Pons (tissue), 1 donor: ENCODE measurements at regions not wholly inside any gene's neighbourhood (a gene's known extent, or its start where the extent isn't known, plus 50 kb on each side); places are given as distances from the start of the nearest gene placed in this dataset.
"Not testable (repeated sequence)": the region's sequence is repeated elsewhere in the genome, so short reads cannot be mapped to it uniquely, and the experiment has no call there.

Source experiments
- DNase-seq: peaks from one replicate; pipeline ENCODE4 v3.0.0-alpha.2; 2016; ENCODE audit warnings: low spot score

GRCh38 chr1:200282497-200283122 lies 127.2 kb downstream of the ZNF281 start:
- DNase-seq = no peak

GRCh38 chr1:200281201-200281835 lies 128.5 kb downstream of the ZNF281 start:
- no peak for DNase-seq

DNA sequence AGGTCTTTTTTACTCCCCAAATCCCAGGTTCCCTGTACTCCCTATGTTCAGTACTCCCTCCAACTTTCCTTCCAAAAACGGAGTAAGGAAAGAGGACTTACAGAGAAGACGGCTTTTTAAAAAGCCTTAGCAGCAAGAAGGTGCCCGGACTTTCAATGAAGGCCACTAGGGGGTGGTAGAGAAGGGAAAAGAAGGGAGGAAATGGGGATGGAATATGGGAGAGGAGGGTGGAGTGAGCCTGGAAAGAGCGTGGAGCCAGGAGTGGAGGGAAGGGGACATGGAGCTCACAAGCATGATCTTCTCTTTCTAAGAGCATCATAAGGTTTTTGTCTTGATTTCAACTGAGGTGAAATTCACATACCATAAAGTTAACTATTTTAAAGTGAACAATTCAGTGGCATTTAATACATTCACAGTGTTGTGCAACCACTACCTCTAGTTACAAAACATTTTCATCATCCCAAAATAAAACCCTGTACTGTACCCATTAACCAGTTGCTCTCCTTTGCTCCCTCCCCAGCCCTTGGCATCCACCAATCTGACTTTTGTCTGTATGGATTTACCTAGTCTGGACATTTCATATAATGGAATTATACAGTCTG lies 129.9 kb downstream of the ZNF281 start:
- peak; percentile 70 for DNase-seq

GRCh38 chr1:200275816-200276453 lies 133.9 kb downstream of the ZNF281 start:
- no peak for DNase-seq

DNA sequence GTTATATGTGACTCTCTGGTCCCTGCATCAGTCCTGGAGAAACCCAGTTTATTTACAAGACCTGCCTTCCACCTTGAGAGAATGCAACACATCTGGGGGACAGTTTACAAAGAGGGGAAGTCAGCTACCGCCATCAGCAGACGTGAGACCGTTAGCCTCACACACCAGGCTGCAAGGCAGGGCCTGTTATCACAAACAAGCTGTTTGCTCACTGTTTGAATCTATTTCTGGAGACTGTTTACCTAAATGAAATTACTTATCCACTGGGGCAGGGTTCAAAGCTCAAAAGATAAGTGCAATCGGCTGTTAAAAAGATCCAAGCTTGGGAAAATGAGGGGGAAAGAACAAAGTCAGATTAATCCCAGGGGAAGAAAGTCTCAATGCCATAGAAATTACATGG lies 134.4 kb downstream of the ZNF281 start:
- DNase-seq = no peak

GRCh38 chr1:200274116-200274515 lies 135.7 kb downstream of the ZNF281 start:
- DNase-seq = no peak

DNA sequence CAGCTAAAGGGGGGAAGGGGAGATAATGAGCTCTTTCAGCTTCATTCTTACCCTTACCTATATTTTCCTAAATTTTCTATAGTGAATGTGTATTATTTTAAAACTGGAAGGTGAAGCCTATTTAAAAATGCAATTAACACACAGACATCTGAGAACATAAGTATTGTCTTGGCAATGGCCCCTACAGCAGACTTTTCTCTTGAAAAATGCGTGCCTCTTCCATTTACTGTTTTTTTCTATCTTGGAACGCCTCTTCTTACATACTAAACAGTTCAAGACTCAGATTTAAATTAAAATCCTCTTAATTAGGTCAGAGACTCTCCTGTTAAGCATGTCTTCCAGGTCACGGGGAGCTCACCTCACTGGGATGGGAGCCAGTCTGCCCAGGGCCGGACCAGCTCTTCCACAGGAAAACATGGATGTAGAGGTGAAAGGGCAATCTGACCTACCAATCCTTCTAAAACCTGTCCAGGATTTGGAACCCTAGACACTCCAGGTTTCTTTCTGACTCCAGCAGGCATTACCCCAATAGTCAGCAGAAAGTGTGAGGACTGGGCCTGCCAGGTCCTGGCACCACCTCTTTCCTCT lies 137.3 kb downstream of the ZNF281 start:
- DNase-seq = no peak

GRCh38 chr1:200269256-200269655 lies 140.6 kb downstream of the ZNF281 start:
- no peak for DNase-seq

DNA sequence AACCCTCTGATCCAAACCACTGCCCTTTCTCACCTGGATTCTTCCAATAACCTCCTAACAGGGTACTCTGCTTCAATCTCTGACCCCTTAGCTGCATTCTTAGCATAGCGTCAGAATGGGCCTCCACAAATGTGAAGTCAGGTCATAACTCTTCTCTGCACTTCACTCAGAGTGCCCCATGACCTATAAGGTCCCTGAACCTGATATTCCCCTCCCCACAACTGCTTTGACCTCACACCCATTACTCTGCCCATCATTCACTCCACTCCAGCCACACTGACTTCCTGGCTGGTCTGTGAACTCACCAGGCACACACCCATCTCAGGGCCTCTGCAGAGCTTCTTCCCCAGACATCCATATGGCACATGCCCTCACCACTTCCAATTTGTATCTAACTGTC lies 141.9 kb downstream of the ZNF281 start:
- no peak for DNase-seq

DNA sequence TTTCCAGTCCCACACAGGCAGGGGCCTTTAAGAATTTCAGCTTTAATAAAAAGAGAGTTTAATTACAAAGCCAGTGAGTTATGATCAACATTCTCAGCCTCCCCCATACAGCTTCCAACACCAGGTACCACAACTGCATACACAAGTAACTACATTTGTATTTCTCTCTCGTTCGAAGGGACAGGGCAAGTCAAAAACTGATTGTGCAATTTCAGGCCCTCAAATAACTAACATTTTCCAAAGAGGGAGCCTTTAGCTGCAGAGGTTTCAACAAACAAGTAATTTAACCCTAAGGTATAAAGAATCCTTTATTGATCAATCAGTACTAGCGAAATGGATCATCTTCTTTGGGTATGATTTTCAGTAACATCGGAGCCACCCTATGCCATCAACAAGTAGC lies 142.4 kb downstream of the ZNF281 start:
- DNase-seq = no peak

- no peak for DNase-seq
Measured at GRCh38 chr1:200266871-200267270, 143.0 kb downstream of the ZNF281 start.

DNA sequence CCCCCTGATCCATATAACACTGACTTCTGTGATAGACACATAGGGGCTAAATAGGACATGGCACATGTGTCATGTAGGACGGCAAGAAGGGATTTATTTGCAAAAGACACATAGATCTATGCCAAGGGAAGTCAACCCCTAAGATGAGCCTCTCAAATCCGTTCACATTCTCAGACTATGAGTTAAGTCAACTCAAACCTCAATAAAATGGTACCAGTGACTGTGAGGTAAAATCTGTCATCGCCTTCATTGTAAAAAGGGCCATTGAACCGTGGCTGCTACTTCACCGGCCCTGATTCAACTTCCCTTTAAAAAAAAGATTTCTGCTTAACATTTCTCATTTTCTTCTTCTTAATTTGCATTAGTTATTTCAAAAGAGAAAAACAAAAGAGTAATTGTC lies 144.0 kb downstream of the ZNF281 start:
- DNase-seq = no peak

DNA sequence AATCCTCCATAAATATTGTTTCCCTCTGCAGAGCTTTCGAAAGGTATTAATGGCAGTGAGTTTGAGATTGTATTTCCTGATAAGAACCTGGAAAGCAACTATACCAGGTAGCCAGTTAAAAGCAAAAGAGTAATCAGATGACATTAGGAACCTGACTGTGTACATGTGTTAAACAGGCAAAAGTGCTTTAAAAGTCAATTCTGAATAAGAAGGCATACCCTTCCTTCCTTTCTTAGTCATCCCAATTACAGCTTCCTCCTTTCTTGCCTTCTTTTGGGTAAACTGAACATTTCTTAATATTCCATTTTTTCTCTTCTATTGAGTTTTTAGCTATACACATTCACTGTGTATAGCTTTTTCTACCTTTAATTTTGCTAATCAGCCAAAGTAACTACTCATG lies 144.7 kb downstream of the ZNF281 start:
- no peak for DNase-seq

GRCh38 chr1:200263203-200263602 lies 146.6 kb downstream of the ZNF281 start:
- no peak for DNase-seq

GRCh38 chr1:200262326-200262965 lies 147.4 kb downstream of the ZNF281 start:
- no peak for DNase-seq

GRCh38 chr1:200260597-200261335 lies 149.1 kb downstream of the ZNF281 start:
- DNase-seq = no peak

GRCh38 chr1:200258447-200259375 lies 151.1 kb downstream of the ZNF281 start:
- no peak for DNase-seq

DNA sequence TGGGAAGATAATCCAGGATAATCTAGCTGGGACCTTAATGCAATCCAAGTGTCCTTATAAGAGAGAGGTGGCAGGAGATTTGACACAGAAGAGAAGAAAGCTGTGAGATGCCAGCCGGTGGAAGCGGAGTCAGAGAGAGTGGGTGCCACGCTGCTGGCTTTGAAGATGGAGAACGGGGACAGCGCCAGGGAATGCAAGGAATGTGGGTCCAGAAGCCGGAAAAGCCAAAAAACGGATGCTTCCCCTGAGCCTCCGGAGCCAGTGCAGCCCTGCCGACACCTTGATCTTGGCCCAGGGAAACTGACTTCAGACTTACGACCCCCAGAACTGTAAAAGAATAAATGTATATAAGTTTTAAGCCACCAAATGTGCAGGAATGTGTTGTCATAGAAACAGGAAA lies 152.6 kb downstream of the ZNF281 start:
- no peak for DNase-seq

DNA sequence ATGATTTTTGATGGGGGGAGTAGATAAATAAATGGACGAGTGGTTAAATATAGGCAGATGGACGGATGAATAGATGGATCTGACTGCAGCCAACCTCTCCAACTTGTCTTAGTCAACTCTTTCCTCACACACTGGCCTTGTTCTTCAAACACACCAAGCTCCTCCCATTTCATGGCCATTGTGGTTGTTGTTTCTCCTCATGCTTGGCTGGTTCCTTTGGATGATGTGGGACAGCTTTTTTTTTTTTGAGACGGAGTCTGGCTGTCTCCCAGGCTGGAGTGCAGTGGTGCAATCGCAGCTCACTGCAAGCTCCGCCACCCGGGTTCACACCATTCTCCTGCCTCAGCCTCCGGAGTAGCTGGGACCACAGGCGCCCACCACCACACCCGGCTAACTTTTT lies 155.2 kb downstream of the ZNF281 start:
- DNase-seq = not testable (repeated sequence)

DNA sequence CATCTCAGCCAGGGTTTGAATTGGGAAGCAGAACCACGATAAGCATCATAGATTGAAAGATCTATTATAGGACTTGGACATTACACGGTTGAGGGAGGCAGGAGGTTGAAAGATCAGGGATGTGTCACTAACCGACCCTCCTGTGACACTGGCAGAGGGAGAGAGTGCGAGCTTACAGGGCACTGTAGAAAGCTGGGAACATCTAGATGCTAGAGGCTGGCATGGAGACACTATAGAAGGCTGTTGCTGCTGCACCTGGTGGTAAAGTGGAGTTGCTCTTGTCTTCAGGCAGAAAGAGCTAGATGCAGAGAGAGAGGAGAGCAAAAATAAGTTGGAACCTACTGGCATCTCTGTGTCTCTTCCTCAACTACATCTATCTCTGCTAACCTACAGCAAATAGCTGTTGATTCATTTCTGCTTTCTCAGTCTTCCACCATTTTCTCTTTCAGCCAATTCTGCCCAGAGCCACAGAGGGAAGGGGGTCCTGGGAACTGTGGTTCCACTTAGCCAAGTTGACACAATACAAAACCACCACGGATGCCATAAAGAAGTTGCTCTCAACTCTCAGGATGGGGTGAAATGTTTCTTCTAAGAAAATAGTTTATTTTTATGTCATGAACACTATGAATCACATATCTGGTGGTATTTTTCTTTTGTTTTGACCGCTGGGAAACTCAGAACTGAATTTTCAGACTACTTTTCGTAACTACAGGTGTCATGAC lies 155.9 kb downstream of the ZNF281 start:
- no peak for DNase-seq
